ENCODE measurements at regions not wholly inside any gene's neighbourhood (a gene's known extent, or its start where the extent isn't known, plus 50 kb on each side); places are given as distances from the start of the nearest gene placed in this dataset.

GRCh38 chr18:1045658-1046057 is 141.0 kb downstream of the ADCYAP1 start:
- TF ChIP-seq RAD21 (IDR thresholded peaks at IDR 0.05; ENCODE audit: low read depth) (no peak), EZH2 (IDR thresholded peaks at IDR 0.05) (no peak), POLR2AphosphoS5 (IDR thresholded peaks at IDR 0.05; ENCODE audit: low read depth, low read length) (no peak)
- TF ChIP-seq, protein P1, sequence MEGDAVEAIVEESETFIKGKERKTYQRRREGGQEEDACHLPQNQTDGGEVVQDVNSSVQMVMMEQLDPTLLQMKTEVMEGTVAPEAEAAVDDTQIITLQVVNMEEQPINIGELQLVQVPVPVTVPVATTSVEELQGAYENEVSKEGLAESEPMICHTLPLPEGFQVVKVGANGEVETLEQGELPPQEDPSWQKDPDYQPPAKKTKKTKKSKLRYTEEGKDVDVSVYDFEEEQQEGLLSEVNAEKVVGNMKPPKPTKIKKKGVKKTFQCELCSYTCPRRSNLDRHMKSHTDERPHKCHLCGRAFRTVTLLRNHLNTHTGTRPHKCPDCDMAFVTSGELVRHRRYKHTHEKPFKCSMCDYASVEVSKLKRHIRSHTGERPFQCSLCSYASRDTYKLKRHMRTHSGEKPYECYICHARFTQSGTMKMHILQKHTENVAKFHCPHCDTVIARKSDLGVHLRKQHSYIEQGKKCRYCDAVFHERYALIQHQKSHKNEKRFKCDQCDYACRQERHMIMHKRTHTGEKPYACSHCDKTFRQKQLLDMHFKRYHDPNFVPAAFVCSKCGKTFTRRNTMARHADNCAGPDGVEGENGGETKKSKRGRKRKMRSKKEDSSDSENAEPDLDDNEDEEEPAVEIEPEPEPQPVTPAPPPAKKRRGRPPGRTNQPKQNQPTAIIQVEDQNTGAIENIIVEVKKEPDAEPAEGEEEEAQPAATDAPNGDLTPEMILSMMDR (IDR thresholded peaks at IDR 0.05 in 2 of 3, conservative IDR thresholded peaks at IDR 0.05 in 1 of 3; ENCODE audit: borderline replicate concordance in 1 of 3, insufficient read depth in 1 of 3, low read depth in 2 of 3, low read length in 2 of 3): no peak
